ENCODE measurements at regions not wholly inside any gene's neighbourhood (a gene's known extent, or its start where the extent isn't known, plus 50 kb on each side); places are given as distances from the start of the nearest gene placed in this dataset.

DNA sequence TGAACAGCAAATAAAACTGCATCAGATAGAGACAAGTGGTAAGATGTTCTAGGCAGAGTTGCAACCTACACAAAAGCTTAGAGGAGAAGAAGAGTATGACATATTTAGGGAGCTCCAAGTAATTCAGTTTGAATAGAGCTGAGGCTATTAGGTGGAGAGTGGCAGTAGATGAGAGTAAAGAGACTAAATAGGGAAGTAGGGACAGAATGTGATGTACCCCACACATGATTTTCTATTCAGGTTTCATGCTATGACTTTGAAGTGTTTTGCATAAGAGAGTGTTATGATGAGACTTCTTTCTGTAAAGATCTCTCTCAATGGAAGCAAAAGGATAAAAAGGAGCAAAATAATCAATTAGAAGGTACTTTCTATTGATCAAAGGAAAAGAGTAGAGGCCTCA is 206.8 kb upstream of the ERBB4 start:
- TF ChIP-seq, protein P1, sequence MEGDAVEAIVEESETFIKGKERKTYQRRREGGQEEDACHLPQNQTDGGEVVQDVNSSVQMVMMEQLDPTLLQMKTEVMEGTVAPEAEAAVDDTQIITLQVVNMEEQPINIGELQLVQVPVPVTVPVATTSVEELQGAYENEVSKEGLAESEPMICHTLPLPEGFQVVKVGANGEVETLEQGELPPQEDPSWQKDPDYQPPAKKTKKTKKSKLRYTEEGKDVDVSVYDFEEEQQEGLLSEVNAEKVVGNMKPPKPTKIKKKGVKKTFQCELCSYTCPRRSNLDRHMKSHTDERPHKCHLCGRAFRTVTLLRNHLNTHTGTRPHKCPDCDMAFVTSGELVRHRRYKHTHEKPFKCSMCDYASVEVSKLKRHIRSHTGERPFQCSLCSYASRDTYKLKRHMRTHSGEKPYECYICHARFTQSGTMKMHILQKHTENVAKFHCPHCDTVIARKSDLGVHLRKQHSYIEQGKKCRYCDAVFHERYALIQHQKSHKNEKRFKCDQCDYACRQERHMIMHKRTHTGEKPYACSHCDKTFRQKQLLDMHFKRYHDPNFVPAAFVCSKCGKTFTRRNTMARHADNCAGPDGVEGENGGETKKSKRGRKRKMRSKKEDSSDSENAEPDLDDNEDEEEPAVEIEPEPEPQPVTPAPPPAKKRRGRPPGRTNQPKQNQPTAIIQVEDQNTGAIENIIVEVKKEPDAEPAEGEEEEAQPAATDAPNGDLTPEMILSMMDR (conservative IDR thresholded peaks at IDR 0.05; ENCODE audit: low read depth, low read length): no peak
- no peak for TF ChIP-seq EZH2 (IDR thresholded peaks at IDR 0.05; ENCODE audit: borderline replicate concordance, low read depth, low read length, poor library complexity, severe bottlenecking)

Measured in A673 (cell line).